SK-N-SH treated with all-trans-retinoic acid at 6 μM for 48 hours (cell line): ENCODE measurements at regions not wholly inside any gene's neighbourhood (a gene's known extent, or its start where the extent isn't known, plus 50 kb on each side); places are given as distances from the start of the nearest gene placed in this dataset.

Source experiments
- ATAC-seq: fragments of 200-7000 bp; cut with Tn5 transposase; 3 replicates; pipeline ENCODE4 v1.9.1; 2020; ENCODE audit warnings: mild to moderate bottlenecking, moderate library complexity
- ARNTL ChIP-seq: fragments of 450-650 bp; formaldehyde crosslinking; IDR thresholded peaks from 2 replicates; pipeline ENCODE4 v1.5.0; 2020; ENCODE audit warnings: low read depth, mild to moderate bottlenecking, moderate library complexity, borderline replicate concordance
- BACH2 ChIP-seq: fragments of 250-450 bp; sonication (Bioruptor Pico); IDR thresholded peaks from 2 replicates; pipeline ENCODE4 v1.9.0; 2021; ENCODE audit warnings: mild to moderate bottlenecking, borderline replicate concordance
- CSDC2 ChIP-seq: fragments of 250-450 bp; sonication (Bioruptor Pico); IDR thresholded peaks from 2 replicates; pipeline ENCODE4 v1.5.0; 2020; ENCODE audit warnings: mild to moderate bottlenecking, moderate library complexity
- ESRRG ChIP-seq: fragments of 250-450 bp; sonication (Bioruptor Pico); IDR thresholded peaks from 2 replicates; pipeline ENCODE4 v1.6.1; 2021; ENCODE audit warnings: mild to moderate bottlenecking
- GLIS3 ChIP-seq: fragments of 250-450 bp; sonication (Bioruptor Pico); IDR thresholded peaks from 2 replicates; pipeline ENCODE4 v1.5.0; 2020; ENCODE audit warnings: mild to moderate bottlenecking, moderate library complexity
- ISL1 ChIP-seq: fragments of 250-450 bp; sonication (Bioruptor Pico); IDR thresholded peaks from 2 replicates; pipeline ENCODE4 v2.1.2; 2022; ENCODE audit warnings: mild to moderate bottlenecking, moderate library complexity
- OSR1 ChIP-seq: fragments of 250-450 bp; sonication (Bioruptor Pico); IDR thresholded peaks from 2 replicates; pipeline ENCODE4 v1.8.0; 2022; ENCODE audit warnings: moderate library complexity, mild to moderate bottlenecking, inconsistent platforms
- PPARA ChIP-seq: fragments of 250-450 bp; sonication (Bioruptor Pico); IDR thresholded peaks from 2 replicates; pipeline ENCODE4 v1.5.0; 2020; ENCODE audit warnings: mild to moderate bottlenecking, borderline replicate concordance
- RARB ChIP-seq: fragments of 250-450 bp; sonication (Bioruptor Pico); IDR thresholded peaks from 2 replicates; pipeline ENCODE4 v1.8.0; 2021; ENCODE audit warnings: mild to moderate bottlenecking, moderate library complexity
- SNAI2 ChIP-seq: fragments of 250-450 bp; sonication (Bioruptor Pico); IDR thresholded peaks from 2 replicates; pipeline ENCODE4 v1.5.0; 2020; ENCODE audit warnings: mild to moderate bottlenecking, moderate library complexity
- TCF4 ChIP-seq: fragments of 250-450 bp; sonication (Bioruptor Pico); IDR thresholded peaks from 2 replicates; pipeline ENCODE4 v1.8.0; 2021; ENCODE audit warnings: mild to moderate bottlenecking, moderate library complexity, borderline replicate concordance
- TOX ChIP-seq: fragments of 250-450 bp; sonication (Bioruptor Pico); IDR thresholded peaks from 2 replicates; pipeline ENCODE4 v1.8.0; 2021; ENCODE audit warnings: mild to moderate bottlenecking, moderate library complexity, borderline replicate concordance
- ZC3H10 ChIP-seq: fragments of 250-450 bp; sonication (Bioruptor Pico); IDR thresholded peaks from 2 replicates; pipeline ENCODE4 v1.5.1; 2021; ENCODE audit warnings: mild to moderate bottlenecking, moderate library complexity
- ZFP3 ChIP-seq: fragments of 250-450 bp; sonication (Bioruptor Pico); IDR thresholded peaks from 2 replicates; pipeline ENCODE4 v1.5.0; 2020; ENCODE audit warnings: mild to moderate bottlenecking, moderate library complexity
- ZFP30 ChIP-seq: fragments of 450-650 bp; formaldehyde crosslinking; IDR thresholded peaks from 2 replicates; pipeline ENCODE4 v1.5.0; 2022; ENCODE audit warnings: mild to moderate bottlenecking, moderate library complexity
- ZNF565 ChIP-seq: fragments of 450-650 bp; formaldehyde crosslinking; conservative IDR thresholded peaks from 2 replicates; pipeline ENCODE4 v1.5.0; 2020; ENCODE audit warnings: low read depth, mild to moderate bottlenecking, moderate library complexity
- ZNF70 ChIP-seq: fragments of 450-650 bp; formaldehyde crosslinking; IDR thresholded peaks from 2 replicates; pipeline ENCODE4 v1.5.0; 2020; ENCODE audit warnings: mild to moderate bottlenecking, moderate library complexity
- ZNF8 ChIP-seq: fragments of 450-650 bp; formaldehyde crosslinking; IDR thresholded peaks from 2 replicates; pipeline ENCODE4 v1.5.0; 2020; ENCODE audit warnings: mild to moderate bottlenecking, moderate library complexity
- TF ChIP-seq, protein P1 (sequence below): fragments of 250-450 bp; sonication (Bioruptor Pico); IDR thresholded peaks from 2 replicates; pipeline ENCODE4 v1.5.0; 2020; ENCODE audit warnings: mild to moderate bottlenecking, moderate library complexity
- TF ChIP-seq, protein P2 (sequence below): fragments of 250-450 bp; sonication (Bioruptor Pico); IDR thresholded peaks from 2 replicates; pipeline ENCODE4 v1.8.0; 2020; ENCODE audit warnings: mild to moderate bottlenecking, moderate library complexity, borderline replicate concordance
- TF ChIP-seq, protein P3 (sequence below): fragments of 250-450 bp; sonication (Bioruptor Pico); IDR thresholded peaks from 2 replicates; pipeline ENCODE4 v1.8.0; 2021; ENCODE audit warnings: low read depth, mild to moderate bottlenecking, moderate library complexity, borderline replicate concordance
- TF ChIP-seq, protein P4 (sequence below): fragments of 250-450 bp; sonication (Bioruptor Pico); IDR thresholded peaks from 2 replicates; pipeline ENCODE4 v1.5.1; 2020; ENCODE audit warnings: low read depth, mild to moderate bottlenecking, moderate library complexity
- TF ChIP-seq, protein P5 (sequence below): fragments of 250-450 bp; sonication (Bioruptor Pico); IDR thresholded peaks from 2 replicates; pipeline ENCODE4 v1.5.1; 2021; ENCODE audit warnings: mild to moderate bottlenecking, moderate library complexity

DNA sequence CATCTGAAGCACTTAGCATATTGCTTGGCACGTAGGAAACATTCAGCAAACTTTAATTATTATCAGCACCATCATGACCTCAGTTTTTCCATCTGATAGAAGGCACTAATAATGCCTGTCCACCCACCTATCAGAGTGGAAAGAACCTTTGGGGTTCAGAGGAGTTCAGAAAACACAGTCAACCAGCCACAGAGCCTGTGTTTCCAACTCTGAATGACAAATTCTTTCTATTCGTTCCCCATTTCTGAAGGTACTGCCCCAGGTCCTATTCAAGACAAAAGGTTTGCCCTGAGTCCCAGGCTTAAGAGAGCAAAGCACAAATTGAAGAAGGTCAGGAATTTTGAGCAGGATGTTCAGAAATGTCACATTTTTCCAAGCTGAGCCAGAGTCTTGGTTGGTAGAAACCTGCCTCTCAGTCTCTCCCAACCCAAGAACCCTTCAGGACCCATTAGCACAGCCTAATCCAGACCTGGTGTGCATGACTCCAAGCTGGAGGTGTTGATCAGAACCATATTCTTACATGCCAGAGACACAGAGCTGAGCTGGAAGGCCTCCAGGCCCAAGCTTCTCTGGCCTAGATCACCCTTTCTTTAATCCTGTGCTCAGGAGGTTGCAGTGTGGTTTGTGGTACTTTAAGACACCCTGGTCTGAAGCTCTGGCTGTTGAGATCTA, 114.4 kb downstream of the TBX5 start:
- no peak for ATAC-seq

DNA sequence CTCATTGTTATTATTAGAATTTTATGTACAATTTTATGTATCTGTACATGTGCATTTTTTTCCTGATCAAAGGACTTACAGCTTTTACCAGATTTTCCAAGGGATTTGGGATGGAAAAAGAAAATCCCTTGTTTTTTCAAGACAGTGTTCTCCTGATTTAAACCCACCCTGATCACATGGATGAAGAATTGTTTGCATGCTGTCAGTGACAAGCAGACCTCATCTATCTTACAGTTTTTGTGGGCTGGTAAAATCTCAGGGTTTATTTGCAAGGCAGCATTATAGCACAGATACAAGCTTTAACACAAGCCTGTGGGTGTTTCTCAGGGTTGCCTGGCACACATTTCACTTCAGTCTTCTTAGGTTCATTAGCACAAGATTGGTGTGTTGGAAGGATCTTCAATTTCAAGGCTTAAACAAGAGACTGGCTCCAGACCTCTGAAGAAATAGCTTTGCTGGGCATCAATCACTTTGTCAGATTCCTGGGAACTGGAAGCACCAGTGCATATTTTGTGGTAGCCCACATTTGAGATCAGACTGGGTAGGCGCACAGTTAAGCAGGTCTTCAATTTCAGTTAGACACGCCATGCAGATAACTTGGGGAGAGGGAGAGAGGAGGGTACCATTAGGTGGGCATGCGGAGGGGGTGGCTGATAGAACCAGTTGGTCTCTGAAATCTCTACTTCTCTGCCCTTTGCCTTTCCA, 118.0 kb downstream of the TBX5 start:
- no peak for ATAC-seq
- no peak for TF ChIP-seq RARB (CRISPR knock-in tag)
- no peak for TF ChIP-seq ZC3H10 (CRISPR knock-in tag)
- TF ChIP-seq, protein P1, sequence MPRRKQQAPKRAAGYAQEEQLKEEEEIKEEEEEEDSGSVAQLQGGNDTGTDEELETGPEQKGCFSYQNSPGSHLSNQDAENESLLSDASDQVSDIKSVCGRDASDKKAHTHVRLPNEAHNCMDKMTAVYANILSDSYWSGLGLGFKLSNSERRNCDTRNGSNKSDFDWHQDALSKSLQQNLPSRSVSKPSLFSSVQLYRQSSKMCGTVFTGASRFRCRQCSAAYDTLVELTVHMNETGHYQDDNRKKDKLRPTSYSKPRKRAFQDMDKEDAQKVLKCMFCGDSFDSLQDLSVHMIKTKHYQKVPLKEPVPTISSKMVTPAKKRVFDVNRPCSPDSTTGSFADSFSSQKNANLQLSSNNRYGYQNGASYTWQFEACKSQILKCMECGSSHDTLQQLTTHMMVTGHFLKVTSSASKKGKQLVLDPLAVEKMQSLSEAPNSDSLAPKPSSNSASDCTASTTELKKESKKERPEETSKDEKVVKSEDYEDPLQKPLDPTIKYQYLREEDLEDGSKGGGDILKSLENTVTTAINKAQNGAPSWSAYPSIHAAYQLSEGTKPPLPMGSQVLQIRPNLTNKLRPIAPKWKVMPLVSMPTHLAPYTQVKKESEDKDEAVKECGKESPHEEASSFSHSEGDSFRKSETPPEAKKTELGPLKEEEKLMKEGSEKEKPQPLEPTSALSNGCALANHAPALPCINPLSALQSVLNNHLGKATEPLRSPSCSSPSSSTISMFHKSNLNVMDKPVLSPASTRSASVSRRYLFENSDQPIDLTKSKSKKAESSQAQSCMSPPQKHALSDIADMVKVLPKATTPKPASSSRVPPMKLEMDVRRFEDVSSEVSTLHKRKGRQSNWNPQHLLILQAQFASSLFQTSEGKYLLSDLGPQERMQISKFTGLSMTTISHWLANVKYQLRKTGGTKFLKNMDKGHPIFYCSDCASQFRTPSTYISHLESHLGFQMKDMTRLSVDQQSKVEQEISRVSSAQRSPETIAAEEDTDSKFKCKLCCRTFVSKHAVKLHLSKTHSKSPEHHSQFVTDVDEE (CRISPR knock-in tag) = no peak
- TF ChIP-seq, protein P2, sequence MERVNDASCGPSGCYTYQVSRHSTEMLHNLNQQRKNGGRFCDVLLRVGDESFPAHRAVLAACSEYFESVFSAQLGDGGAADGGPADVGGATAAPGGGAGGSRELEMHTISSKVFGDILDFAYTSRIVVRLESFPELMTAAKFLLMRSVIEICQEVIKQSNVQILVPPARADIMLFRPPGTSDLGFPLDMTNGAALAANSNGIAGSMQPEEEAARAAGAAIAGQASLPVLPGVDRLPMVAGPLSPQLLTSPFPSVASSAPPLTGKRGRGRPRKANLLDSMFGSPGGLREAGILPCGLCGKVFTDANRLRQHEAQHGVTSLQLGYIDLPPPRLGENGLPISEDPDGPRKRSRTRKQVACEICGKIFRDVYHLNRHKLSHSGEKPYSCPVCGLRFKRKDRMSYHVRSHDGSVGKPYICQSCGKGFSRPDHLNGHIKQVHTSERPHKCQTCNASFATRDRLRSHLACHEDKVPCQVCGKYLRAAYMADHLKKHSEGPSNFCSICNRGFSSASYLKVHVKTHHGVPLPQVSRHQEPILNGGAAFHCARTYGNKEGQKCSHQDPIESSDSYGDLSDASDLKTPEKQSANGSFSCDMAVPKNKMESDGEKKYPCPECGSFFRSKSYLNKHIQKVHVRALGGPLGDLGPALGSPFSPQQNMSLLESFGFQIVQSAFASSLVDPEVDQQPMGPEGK (CRISPR knock-in tag) = no peak
- TF ChIP-seq CSDC2 = no peak
- TF ChIP-seq OSR1 (CRISPR knock-in tag) = no peak
- TF ChIP-seq ZNF70 (CRISPR knock-in tag) = no peak
- TF ChIP-seq ZFP30 (CRISPR knock-in tag) = no peak
- no peak for TF ChIP-seq ZNF565 (CRISPR knock-in tag)
- TF ChIP-seq SNAI2 (CRISPR knock-in tag) = no peak
- no peak for TF ChIP-seq ARNTL
- no peak for TF ChIP-seq GLIS3 (CRISPR knock-in tag)
- TF ChIP-seq ESRRG (CRISPR knock-in tag) = no peak
- TF ChIP-seq ZFP3 (CRISPR knock-in tag) = no peak
- TF ChIP-seq, protein P3, sequence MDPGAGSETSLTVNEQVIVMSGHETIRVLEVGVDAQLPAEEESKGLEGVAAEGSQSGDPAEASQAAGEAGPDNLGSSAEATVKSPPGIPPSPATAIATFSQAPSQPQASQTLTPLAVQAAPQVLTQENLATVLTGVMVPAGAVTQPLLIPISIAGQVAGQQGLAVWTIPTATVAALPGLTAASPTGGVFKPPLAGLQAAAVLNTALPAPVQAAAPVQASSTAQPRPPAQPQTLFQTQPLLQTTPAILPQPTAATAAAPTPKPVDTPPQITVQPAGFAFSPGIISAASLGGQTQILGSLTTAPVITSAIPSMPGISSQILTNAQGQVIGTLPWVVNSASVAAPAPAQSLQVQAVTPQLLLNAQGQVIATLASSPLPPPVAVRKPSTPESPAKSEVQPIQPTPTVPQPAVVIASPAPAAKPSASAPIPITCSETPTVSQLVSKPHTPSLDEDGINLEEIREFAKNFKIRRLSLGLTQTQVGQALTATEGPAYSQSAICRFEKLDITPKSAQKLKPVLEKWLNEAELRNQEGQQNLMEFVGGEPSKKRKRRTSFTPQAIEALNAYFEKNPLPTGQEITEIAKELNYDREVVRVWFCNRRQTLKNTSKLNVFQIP (CRISPR knock-in tag) = no peak

More for the DNA sequence above, 114.4 kb downstream of the TBX5 start:
- no peak for TF ChIP-seq ZFP30 (CRISPR knock-in tag)
- TF ChIP-seq SNAI2 (CRISPR knock-in tag) = no peak
- TF ChIP-seq, protein P4, sequence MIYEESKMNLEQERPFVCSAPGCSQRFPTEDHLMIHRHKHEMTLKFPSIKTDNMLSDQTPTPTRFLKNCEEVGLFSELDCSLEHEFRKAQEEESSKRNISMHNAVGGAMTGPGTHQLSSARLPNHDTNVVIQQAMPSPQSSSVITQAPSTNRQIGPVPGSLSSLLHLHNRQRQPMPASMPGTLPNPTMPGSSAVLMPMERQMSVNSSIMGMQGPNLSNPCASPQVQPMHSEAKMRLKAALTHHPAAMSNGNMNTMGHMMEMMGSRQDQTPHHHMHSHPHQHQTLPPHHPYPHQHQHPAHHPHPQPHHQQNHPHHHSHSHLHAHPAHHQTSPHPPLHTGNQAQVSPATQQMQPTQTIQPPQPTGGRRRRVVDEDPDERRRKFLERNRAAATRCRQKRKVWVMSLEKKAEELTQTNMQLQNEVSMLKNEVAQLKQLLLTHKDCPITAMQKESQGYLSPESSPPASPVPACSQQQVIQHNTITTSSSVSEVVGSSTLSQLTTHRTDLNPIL (CRISPR knock-in tag) = no peak
- TF ChIP-seq TCF4 = no peak
- no peak for TF ChIP-seq ZNF565 (CRISPR knock-in tag)
- TF ChIP-seq ZNF8 (CRISPR knock-in tag) = no peak
- TF ChIP-seq ESRRG (CRISPR knock-in tag) = no peak
- no peak for TF ChIP-seq ISL1 (CRISPR knock-in tag)
- no peak for TF ChIP-seq TOX (CRISPR knock-in tag)
- TF ChIP-seq CSDC2 = no peak
- TF ChIP-seq BACH2 (CRISPR knock-in tag) = no peak
- no peak for TF ChIP-seq GLIS3 (CRISPR knock-in tag)
- TF ChIP-seq PPARA = no peak
- TF ChIP-seq RARB (CRISPR knock-in tag) = no peak
- no peak for TF ChIP-seq ZC3H10 (CRISPR knock-in tag)
- TF ChIP-seq, protein P5, sequence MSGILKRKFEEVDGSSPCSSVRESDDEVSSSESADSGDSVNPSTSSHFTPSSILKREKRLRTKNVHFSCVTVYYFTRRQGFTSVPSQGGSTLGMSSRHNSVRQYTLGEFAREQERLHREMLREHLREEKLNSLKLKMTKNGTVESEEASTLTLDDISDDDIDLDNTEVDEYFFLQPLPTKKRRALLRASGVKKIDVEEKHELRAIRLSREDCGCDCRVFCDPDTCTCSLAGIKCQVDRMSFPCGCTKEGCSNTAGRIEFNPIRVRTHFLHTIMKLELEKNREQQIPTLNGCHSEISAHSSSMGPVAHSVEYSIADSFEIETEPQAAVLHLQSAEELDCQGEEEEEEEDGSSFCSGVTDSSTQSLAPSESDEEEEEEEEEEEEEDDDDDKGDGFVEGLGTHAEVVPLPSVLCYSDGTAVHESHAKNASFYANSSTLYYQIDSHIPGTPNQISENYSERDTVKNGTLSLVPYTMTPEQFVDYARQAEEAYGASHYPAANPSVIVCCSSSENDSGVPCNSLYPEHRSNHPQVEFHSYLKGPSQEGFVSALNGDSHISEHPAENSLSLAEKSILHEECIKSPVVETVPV (CRISPR knock-in tag) = no peak
